ENCODE measurements at regions not wholly inside any gene's neighbourhood (a gene's known extent, or its start where the extent isn't known, plus 50 kb on each side); places are given as distances from the start of the nearest gene placed in this dataset.

- TF ChIP-seq REST (IDR thresholded peaks at IDR 0.05; ENCODE audit: insufficient read depth in 1 of 2, low read depth in 2 of 2, low read length in 2 of 2), result no peak
- no peak for TF ChIP-seq POLR2AphosphoS5 (IDR thresholded peaks at IDR 0.05; ENCODE audit: low read depth, low read length)
- TF ChIP-seq TAF1 (IDR thresholded peaks at IDR 0.05; ENCODE audit: borderline replicate concordance, insufficient read depth, low read length), result no peak
- no peak for TF ChIP-seq FOXP2 (optimal IDR thresholded peaks at IDR 0.05; ENCODE audit: borderline replicate concordance, extremely low read depth, extremely low read length, insufficient read depth)
These were observed 207.0 kb downstream of the GLI2 start for GRCh38 chr2:120942658-120943057.
